ENCODE measurements at regions not wholly inside any gene's neighbourhood (a gene's known extent, or its start where the extent isn't known, plus 50 kb on each side); places are given as distances from the start of the nearest gene placed in this dataset.

GRCh38 chr4:138851391-138852335 lies 163.9 kb upstream of the NOCT start:
- no peak for DNase-seq (ENCODE audit: low spot score)

DNA sequence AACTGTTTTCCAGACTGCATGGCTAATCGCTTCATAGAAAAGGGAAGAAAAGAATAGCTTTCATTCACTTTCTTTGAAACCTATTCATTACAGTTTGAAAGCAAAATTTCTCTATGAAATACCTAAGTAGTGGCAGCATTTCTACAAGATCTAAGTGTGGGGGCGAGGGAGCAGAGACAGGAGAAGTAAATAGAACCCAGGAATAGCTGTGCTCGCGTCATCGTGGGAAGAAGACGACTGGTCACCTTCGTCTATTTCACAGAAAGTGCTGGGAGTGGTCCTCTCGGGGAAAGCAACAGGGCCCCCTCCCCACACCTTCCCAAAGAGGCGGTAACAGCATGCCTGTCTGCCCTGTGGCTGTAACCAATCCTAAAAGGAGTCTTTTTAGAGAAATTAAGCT lies 169.9 kb upstream of the NOCT start:
- no peak for DNase-seq (ENCODE audit: low spot score)

DNA sequence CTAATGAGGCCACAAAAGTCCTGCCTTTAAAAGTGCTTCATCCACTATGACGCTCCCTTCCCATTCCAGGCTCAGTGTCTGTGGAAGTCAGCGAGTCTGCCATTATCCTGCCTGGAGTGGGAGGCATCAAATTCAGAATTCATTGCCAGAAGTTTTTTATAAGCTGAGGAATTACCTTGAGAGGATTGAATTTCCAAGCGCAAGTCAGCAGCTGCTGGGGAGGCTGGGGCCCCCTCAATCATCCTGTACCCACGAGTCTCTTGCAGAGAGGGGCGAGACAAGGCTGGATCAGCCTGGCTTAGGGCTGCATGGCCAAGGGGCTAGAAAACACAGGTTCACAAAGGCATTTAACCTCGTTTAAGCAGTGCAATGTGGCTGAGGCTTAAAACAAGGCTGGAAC lies 170.5 kb upstream of the NOCT start:
- no peak for DNase-seq (ENCODE audit: low spot score)

DNA sequence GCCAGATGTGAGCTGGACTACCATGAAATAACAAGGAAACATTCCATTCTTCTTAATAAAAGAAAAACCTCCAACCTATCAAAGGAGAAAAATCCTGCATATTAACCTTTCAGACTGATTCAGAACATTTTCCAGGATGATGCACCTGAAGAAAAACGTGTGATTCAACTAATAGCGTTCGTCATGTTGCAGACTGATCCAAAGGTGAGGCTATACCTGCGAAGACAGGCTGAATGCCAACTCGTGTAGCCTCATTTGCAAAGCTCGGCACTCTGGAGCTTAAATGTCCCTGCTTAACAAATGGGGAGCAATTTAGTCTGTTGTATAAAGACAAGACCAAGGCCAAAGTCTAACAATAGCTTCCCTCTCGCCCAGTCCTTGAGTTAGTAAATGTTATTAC lies 172.0 kb upstream of the NOCT start:
- DNase-seq (ENCODE audit: low spot score) = no peak

DNA sequence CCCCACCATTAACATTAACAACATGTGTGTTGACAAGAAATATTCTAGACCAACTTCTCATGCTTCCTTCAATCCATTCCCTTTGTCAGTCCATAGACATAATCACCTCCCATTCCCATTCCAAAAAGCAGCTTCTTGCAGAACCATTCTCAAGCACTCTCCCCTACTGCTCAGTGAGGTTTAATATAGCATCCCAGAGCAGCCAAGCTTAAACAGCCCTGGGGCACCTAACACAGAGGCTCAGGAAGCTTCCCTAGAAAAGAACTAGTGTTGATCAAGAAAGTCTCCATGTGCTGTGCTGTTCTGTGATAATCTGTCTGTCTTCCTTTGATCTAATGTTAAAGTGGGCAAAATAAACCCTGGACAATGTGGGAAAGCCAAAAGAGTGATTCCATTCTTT lies 174.2 kb upstream of the NOCT start:
- no peak for DNase-seq (ENCODE audit: low spot score)

GRCh38 chr4:138838251-138838650 lies 177.3 kb upstream of the NOCT start:
- DNase-seq (ENCODE audit: low spot score) = no peak

GRCh38 chr4:138835832-138836533 lies 179.6 kb upstream of the NOCT start:
- DNase-seq (ENCODE audit: low spot score) = no peak

- no peak for DNase-seq (ENCODE audit: low spot score)
These were observed 181.6 kb upstream of the NOCT start for GRCh38 chr4:138833974-138834373.

GRCh38 chr4:138832563-138832962 lies 183.0 kb upstream of the NOCT start:
- DNase-seq (ENCODE audit: low spot score) = no peak

DNA sequence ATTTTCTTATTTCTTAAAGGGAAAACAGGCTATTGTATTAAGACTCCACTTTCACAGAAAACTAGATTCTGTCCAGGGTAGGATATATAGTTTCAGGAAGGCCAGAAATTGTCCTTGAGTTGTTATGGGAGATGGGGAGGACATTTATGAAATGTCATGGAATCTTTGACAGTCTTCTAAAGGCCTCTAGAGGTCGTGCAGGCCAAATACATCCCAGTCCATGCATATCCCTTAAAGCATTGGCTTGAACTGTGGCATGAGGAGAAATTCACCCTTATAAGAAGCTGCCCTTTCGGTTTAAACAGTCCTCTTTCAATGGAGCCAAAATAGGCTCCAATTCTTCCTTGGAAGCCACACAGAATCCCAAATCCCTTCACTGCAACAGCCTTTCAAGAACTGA lies 183.6 kb upstream of the NOCT start:
- no peak for DNase-seq (ENCODE audit: low spot score)

- no peak for DNase-seq (ENCODE audit: low spot score)
These were observed 186.7 kb upstream of the NOCT start for GRCh38 chr4:138828926-138829325.

GRCh38 chr4:138826754-138827153 lies 188.8 kb upstream of the NOCT start:
- no peak for DNase-seq (ENCODE audit: low spot score)

DNA sequence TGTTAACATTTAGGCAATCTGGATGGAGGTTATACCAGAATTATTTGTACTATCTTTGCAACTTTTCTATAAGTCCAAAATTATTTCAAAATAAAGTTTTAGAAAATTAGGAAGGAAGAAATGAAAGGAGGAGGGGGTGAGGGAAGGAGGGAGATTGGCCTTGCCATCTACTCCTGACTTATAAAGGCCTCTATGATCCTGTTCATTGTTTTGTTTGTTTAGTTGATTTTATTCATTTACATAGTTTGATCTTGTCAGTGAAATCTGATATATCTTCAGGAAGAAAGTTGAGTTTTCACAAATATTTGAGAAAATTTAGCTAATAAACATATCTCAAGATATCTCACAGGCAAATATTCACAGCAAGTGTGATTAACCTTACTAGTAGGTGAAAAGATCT lies 189.3 kb upstream of the NOCT start:
- no peak for DNase-seq (ENCODE audit: low spot score)

DNA sequence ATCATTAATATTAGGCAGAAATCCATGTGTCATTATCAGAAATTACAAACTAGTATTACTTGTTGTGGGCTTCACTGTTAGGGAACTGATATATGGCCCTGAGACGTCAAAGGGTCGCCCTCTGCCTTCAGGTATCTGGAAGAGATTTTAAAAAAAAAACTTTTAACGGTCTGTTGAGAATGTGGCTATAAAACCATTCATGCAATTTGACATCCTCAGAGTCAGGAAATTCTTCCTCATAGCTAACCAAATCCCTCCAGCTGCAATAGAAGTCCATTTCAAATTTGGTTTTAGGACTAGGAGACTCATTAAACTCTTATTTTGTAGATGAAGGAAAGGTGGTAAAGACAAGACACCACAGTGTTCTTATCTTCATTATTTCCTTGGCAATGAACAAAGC lies 194.2 kb upstream of the NOCT start:
- no peak for DNase-seq (ENCODE audit: low spot score)

- no peak for DNase-seq (ENCODE audit: low spot score)
These were observed 198.7 kb upstream of the NOCT start for GRCh38 chr4:138816875-138817274.

- DNase-seq (ENCODE audit: low spot score) = no peak
These were observed 199.8 kb upstream of the NOCT start for GRCh38 chr4:138815811-138816210.

GRCh38 chr4:138805736-138806135 lies 209.8 kb upstream of the NOCT start:
- DNase-seq (ENCODE audit: low spot score) = no peak

- peak; percentile 48 for DNase-seq (ENCODE audit: low spot score)
These were observed 210.9 kb upstream of the NOCT start for GRCh38 chr4:138804711-138805110.

DNA sequence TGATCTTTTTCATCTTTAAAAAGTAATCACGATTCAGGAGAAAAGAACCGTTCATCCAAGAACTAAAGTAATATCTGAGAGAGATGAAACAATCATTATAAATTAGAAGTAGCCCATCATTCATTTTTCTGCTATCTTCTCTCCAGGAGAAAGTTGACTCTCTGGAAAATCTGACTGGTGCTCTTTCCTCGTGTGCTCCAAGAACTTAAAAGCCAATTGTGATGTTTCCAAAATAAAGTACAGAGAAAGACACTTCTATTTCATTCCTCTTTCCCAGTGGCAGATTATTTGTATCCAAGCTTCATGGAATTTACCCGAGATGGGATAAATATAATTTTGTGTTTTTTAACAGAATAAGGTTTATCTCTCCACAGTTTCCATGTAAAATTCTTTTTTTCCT lies 212.5 kb upstream of the NOCT start:
- DNase-seq (ENCODE audit: low spot score) = no peak

- no peak for DNase-seq (ENCODE audit: low spot score)
These were observed 213.1 kb upstream of the NOCT start for GRCh38 chr4:138802499-138802898.

GRCh38 chr4:138800421-138800820 lies 215.2 kb upstream of the NOCT start:
- DNase-seq (ENCODE audit: low spot score) = no peak

GRCh38 chr4:138798404-138798803 lies 217.2 kb upstream of the NOCT start:
- no peak for DNase-seq (ENCODE audit: low spot score)

- DNase-seq (ENCODE audit: low spot score) = no peak
These were observed 217.9 kb upstream of the NOCT start for GRCh38 chr4:138797646-138798045.
